NCI-H2196 treated with DMSO at 0.1 percent for 48 hours (cell line): ENCODE measurements at regions not wholly inside any gene's neighbourhood (a gene's known extent, or its start where the extent isn't known, plus 50 kb on each side); places are given as distances from the start of the nearest gene placed in this dataset.

Experiments
- DNase-seq: peaks from one replicate; lab custom pipeline; 2025; ENCODE audit not compliant: unreplicated experiment; lab: John Stamatoyannopoulos, UW

DNA sequence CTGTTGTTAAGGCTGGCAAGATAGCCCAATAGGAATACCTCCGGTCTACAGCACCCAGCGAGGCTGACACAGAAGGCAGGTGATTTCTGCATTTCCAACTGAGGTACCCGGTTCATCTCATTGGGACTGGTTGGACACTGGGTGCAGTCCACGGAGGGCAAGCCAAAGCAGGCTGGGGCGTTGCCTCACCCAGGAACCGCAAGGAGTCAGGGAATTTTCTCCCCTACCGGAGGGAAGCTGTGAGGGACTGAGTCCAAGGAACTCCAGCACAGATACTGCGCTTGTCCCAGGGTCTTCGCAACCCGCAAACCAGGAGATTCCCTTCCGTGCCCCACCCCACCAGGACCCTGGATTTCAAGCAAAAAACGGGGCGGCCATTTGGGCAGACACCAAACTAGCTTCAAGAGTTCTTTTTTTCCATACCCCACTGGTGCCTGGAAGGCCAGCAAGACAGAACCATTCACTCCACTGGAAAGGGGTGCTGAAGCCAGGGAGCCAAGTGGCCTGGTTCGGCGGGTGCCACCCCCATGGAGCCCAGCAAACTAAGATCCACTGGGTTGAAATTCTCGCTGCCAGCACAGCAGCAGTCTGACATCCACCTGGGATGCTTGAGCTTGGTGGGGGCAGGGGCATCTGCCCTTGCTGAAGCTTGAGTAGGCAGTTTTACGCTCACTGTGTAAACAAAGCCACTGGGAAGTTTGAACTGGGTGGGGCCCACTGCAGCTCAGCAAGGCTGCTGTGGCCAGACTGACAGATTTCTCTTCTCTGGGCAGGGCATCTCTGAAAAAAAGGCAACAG, 647.2 kb downstream of the BNC2 start:
- DNase-seq = no peak

DNA sequence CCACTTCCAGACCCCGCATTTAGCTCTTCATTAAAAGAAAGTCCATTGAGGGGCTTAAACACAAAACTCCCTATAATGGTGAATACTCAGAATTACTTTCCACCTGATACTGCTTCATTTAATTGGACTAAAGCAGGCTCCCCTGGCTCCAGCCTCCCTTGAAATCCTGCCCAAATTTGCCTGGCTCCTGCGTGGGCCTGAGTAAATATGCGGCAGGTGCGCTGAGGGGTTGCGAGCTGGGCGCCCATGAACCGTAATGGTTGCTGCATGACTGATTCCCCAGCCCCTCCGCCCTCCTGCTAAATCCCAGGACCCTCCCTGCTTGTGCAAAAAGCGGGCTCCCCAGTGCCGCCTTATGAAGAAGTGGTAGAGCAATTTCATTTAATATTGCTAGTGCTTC, 639.7 kb downstream of the BNC2 start:
- DNase-seq = no peak

DNA sequence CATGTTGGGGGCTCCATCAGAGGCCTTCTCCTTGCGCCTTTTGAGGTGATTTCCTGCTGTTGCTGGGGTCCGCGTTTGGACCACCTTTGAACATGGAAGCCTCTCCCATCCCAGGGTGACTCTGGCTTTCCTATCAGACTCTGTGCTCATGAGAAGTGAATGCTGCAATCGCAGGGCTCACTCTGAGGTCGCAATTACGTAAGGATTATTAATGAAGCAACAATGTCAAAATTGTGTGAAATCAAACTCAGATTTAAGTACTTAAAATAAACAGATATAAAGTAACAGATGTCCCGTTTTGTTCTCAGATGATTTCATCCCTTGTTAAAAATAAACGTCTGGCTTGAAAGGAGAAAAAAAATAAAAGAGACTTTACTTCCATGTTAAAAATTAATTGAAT, 634.2 kb downstream of the BNC2 start:
- DNase-seq = no peak

DNA sequence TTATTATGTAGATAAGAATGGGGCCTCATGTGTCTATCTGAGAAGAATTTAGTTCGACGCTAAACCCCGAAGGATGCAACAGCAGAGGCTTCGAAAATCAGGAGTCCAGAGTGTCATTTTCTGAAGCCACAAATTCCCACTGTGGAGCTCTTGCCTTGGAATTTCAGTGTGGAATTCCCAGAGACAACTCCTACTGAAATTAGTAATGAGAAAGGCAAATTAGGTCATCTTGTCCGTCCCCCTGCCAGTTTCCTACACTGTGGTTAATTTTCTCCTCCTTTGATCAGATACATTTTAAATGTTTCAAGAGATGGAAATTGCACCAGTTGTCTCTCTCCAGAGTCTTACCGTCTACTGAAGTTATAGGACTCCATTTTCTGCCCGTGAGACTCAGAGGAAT, 633.6 kb downstream of the BNC2 start:
- DNase-seq = no peak

DNA sequence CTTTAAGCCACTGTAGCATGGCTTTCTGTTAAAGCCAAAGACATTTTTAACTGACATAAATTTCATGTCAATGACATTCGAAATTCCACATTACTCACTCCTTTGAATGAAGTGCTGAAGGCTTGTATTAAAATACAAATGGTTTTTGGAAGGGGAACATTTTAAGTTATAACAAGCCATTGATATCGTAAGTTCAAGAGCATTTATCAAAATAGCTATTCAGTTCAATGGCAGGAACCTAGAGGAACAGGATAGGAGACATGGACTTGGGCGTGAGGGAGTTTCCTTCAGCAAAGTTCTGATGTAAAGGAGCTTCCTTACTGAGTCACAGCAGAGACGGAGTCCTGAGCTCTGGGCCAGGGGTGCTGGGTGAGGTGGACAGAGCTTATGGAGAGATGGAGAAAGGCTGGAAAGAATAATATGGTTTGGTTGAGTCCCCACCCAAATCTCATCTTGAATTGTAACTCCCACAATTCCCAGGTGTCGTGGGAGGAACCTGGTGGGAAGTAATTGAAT, 631.8 kb downstream of the BNC2 start:
- no peak for DNase-seq

DNA sequence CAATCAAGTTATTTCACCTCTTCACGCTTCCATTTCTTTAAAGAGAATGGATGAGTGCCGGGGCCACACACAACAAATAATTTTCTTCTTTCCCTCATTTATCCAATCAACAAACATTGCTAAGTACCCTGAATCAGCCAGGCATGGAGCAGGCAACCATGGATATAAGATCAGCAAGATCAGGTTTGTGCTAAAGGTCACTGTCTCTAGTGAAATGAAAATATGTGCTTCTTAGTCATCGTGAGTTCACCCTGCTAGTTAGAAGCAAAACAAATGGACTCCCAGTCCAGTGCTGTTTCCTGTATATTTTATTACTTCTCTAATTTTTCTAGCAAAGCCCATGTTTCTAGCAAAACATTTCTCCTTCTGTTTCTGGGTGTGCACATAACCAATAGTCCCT, 629.2 kb downstream of the BNC2 start:
- DNase-seq = no peak

DNA sequence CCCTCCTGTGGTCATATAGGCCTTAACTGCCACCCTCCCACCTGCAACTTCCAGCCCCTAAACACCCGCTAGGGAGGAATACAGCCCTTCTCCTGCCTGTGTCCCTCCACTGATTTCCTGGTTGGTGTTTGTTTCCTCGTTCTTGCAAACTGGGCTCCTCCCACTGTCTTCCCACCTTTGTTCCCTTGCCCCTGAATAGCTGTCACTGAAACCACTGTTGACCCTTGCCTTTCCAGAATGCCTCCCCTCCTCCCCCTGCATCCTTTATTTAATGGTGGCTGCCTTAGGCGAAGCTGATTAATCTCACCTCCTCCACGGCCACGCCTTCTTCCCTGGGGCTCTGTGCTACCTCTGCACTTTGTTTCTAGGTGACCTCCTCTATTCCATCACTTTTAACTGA, 626.7 kb downstream of the BNC2 start:
- DNase-seq = no peak

DNA sequence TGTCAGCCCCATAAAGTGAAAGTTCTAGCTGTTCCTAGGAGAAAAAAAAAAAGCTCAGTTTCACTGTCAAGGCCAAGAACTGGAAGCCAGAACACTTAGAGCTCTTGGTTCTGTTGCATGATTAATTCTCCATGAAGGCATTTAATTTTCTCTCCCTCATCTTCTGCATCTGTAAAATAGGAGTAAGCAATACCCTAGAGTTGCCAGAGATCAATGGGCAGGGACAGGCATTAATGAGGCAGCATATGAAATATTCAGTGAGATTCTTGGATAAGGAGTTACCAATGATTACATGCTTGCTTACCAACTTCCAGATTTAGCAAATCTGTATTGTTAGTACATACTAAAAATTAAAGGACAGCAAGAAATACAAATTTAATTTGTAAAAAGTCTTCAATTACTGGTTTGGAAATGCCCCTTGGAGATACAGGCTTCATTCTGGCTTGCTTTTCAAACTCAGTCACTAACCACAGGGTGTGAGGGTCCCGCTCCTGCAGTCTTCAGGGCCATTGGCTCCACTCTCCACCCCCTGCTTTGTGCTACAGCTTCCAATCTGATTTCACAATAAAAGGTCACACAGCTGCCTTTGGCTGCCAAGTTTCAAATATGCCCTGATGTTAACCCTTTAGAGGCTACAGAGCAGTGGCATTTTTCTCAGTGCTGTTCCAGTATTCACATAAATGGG, 624.6 kb downstream of the BNC2 start:
- DNase-seq = no peak

DNA sequence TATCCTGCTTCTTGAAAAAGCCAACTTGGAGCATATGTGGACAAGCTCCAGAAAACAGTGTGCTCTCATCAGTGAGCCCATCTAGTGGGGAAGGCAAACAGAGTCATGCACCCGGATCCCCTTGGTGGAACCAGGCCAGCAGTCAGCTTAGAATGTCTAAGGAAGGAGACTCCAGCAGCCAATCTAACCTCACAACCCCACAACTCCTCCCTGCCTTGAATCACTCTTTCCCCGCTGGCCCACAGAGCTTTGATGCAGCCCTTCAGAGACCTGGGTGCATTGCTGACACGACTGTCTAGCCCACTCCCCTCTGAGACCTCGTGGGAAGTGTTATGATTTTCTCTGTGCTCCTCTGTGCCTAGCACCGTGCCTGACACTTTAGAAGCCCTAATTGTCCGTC, 623.7 kb downstream of the BNC2 start:
- no peak for DNase-seq

DNA sequence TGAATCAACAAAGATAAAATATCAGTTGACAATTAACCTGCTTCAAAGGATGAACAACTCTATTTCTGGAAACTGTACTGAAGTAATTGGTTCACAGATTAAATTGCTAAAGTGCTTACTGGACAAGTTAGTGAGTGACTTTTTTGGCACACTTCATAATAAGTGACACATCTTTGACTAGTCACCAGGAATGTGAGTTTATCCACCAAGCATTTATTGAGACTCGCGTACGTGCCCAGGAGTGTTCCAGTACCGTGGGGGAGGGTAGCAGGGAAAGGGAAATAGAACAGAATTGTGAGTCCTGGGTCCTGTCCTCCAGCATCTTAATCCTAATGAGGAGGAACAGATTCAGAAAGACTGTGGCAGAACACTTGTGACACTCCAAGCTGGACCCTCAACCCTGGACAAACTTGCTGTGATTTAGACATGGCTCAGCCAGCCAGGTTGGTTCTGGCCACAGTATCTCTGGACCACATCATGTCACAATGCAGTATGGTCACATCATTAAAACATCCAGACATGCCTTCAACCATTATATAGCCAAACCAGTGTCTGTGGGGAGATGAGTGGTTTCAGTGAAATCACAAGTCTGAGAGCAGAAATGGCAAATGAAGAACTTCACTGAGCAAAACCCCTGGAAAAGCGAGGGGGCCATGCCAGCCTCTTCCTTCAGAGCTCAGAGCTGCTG, 623.1 kb downstream of the BNC2 start:
- DNase-seq = no peak

DNA sequence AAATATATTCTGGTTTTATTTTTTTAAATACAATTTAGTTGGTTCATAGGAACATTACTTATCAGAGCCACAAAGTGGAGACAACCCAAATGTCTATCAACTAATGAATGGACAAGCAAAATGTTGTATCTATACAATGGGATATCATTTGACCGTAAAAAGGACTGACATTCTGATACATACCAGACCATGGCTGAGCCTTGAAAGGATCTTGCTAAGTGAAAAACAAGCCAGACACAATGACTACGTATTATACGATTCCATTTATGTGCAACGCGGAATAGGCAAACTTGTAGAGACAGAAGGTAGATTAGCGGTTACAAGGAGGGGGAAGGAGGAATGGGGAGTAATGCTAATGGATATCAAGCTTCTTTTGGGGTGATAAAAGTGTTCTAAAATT, 621.6 kb downstream of the BNC2 start:
- DNase-seq = no peak

DNA sequence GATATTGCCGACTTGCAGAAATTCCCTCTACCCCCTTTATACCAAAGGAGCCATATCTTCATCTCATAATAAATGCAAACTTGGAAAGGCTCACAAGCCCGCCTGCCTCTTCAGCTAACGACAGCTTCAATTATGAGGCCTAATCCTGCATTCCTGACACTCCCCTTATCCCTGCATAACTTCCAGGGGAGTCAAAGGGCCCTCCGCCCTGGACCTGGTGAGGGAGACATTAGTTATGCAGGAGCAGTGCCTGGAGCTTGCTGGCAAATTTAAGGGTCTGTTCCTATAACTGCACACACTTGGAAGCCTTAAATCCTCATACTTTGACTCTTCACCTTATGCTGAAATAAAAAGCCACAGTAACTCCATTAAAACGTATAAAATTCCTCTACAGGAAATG, 617.9 kb downstream of the BNC2 start:
- no peak for DNase-seq

DNA sequence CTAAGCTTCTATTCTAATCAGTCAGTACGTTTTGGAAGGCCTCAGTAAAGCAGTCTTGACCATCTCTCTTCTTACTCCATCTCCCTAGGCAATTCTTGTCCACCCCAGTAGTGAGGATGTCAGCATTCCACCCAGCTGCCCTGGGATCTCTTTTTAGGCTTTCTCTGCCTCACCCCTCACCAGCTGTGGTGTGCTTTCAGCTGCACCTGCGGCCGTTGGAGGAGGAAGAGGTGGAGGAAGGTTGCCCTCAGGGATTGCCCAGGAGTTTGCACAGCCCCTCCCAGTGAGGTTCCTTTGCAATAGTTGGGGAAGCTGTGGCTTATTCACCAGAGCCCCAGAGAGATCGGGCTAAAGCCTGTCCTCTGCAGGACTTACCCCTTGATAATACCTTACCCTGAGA, 615.8 kb downstream of the BNC2 start:
- no peak for DNase-seq

DNA sequence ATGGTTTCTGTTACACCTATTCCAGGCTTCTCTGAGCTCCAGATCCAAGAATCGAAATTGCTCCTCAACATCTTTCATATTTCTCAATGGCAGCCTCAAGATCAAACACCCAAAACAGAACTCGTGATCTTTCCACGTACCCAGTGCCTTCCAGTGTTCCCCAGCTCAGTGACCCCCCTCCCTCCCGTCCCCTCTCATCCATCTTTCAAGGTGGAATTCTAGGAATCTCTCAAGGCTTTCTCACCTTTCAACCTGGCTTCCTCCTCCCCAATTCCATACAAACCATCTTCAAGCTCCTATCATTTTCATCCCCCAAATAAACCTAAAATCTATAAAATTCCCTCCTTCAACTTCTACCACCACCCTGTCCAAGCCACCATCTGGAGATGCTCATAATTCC, 615.3 kb downstream of the BNC2 start:
- DNase-seq = no peak

DNA sequence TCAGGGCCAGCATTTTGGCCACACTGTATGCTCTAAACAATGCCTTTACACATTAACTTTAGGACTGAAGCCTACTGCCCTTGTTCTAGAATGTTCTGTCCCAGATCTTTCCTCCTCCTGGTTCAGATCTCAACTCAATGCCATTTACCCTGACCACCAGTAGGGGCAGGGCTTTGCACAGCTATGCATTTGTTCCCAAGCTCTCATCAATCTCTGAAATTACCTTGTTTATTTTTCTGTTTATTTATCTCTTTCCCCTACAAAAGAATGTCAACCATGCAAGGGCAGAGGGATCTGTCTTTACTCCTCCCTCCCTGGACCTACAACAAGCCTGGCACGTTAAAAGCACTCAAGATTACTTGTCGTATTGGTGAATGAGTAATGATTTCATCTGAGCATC, 612.9 kb downstream of the BNC2 start:
- DNase-seq = no peak

DNA sequence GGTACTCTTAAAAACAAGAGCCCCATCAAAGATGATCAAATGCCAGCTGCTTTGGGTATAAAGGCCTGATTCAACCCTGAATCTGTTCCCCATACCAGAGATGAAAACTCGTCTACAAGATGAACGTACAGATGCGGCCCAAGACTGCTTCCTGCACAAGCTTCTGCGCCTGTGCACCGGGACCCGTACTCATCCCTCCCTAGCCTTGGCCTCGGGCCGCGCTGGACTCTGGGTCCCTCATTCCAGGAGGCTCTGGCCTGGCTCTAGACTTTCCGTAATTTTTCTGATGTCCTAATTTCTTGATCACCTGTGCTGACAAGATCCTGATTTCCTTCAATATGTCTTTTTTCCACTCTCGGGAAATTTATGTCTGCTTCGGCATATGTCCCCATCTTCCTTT, 612.3 kb downstream of the BNC2 start:
- DNase-seq = no peak

DNA sequence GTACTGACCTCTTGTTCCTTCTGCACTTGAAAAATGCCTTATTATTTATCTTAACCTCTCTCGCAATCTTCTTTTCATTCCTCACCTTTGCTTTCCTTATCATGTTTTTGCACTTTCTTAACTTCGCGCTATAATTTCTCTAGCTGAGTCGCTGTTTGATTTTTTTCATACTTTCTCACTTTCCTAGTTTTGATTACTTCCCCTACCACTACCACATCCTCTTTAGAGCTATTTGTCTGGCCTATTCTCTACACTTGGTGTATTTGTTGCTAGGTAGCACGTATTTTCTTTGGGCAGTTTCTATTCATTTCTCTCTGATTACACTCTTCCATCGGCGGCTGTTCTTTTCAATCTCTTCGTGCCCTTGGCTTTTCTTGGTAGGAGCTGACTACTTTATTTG, 611.8 kb downstream of the BNC2 start:
- no peak for DNase-seq

DNA sequence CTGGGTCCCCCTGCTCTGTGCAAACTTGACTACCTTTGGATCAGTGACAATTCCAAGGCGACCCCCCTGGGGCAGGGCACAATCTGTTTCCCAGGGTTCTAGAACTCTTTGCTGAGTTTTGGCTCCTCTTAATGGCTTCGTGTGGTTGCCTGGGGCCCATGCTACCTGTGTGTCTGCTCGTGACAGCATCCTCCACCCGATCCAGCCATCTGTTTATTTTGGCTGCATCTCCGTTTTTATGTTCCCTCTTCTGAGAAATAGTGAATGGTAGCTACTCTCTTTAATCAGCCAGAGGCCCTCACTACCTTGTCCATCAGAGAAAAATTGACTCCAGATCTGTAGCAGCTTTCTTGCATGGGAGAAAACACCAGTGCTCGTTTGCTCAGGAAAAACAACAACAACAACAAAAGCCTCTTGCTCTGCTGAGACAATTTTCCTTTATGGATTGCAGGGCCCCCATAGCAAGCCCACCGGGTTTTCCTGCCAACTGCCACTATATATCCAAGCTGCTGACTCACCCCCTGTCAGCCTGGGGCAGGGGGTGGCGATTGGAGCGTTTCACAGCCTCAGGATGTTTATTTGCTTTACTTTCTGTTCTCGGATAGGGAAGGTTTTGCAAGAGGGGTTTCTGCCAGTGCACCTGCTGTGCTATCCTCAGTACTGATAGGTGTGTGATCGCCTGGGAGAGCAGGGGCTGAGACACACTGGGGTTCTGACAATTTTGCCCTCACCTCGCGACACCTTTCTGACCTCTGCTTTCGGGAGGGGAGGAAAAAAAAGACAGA, 607.8 kb downstream of the BNC2 start:
- DNase-seq = no peak

DNA sequence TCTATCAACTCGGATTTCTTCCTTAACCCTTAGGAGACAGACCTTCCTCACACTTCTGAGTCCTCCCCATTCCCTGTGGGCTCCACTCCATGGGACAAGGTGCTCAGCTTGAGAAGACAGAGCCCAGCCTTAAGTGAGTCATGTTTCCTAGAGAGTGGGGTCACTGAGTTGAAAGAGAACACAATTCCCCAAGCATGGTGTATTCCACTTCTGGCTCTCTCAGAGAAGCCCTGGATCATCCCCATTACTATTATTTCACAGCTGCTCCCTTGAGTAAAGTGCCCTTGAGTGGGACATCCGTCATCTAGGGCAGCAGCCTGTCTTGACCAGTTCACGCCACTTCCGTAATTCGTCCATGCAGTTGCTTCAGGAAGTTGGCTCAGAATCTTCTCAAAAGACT, 604.8 kb downstream of the BNC2 start:
- DNase-seq = no peak

DNA sequence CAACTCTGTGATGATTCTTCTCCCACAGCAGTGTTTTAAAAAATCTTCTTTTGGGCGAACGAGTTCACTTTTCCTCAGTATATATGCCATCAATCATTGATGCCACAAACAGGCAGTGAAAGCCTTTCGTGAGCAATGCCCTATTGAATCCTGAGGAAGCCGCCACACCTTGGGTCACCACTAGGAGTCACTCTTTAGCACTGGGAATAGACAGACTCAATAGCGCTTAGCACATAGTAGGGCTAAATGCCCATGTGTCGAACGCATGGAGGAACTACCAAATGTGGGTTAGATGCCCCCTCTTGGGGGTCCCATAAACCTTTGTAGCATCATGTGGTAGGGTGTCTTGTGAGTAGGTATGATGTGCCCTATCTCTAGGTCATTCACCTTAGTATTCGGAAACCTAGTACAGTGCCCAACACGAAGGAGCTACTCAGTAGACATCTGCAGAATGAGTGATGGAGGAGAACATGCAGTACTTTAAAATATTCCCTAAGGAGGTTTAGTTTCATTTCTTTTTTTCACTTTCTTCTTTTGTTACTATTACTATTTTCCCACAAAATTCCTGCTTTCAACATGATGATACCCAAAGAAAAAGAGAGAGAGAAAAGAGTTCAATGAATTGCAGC, 603.7 kb downstream of the BNC2 start:
- DNase-seq = no peak
